HG03196 (cell line): ENCODE measurements at regions not wholly inside any gene's neighbourhood (a gene's known extent, or its start where the extent isn't known, plus 50 kb on each side); places are given as distances from the start of the nearest gene placed in this dataset.

ENCODE experiments used
- ATAC-seq: cut with Tn5 transposase; IDR thresholded peaks from one replicate; pipeline ENCODE4 v1.9.1; 2021; ENCODE audit not compliant: unreplicated experiment

- no peak for ATAC-seq
Measured at GRCh38 chr21:15149600-15150224, 84.9 kb upstream of the NRIP1 start.

- no peak for ATAC-seq
Measured at GRCh38 chr21:15151385-15152103, 86.7 kb upstream of the NRIP1 start.

- no peak for ATAC-seq
Measured at GRCh38 chr21:15152591-15152990, 87.8 kb upstream of the NRIP1 start.

GRCh38 chr21:15159382-15160020 lies 94.7 kb upstream of the NRIP1 start:
- ATAC-seq: no peak

GRCh38 chr21:15160136-15160535 lies 95.3 kb upstream of the NRIP1 start:
- ATAC-seq: no peak

- no peak for ATAC-seq
Measured at GRCh38 chr21:15162921-15163320, 98.1 kb upstream of the NRIP1 start.

- no peak for ATAC-seq
Measured at GRCh38 chr21:15164273-15164672, 99.5 kb upstream of the NRIP1 start.

GRCh38 chr21:15164678-15165303 lies 100.0 kb upstream of the NRIP1 start:
- ATAC-seq: no peak

- no peak for ATAC-seq
Measured at GRCh38 chr21:15170614-15171013, 105.8 kb upstream of the NRIP1 start.

GRCh38 chr21:15171546-15171945 lies 106.7 kb upstream of the NRIP1 start:
- no peak for ATAC-seq

- ATAC-seq: no peak
Measured at GRCh38 chr21:15172963-15173362, 108.2 kb upstream of the NRIP1 start.

- no peak for ATAC-seq
Measured at GRCh38 chr21:15174923-15175322, 110.1 kb upstream of the NRIP1 start.

GRCh38 chr21:15182731-15183130 lies 117.9 kb upstream of the NRIP1 start:
- no peak for ATAC-seq

GRCh38 chr21:15183813-15184257 lies 119.0 kb upstream of the NRIP1 start:
- ATAC-seq: no peak

GRCh38 chr21:15190412-15190811 lies 125.6 kb upstream of the NRIP1 start:
- ATAC-seq: no peak

- ATAC-seq: no peak
Measured at GRCh38 chr21:15190837-15191236, 126.0 kb upstream of the NRIP1 start.

- ATAC-seq: no peak
Measured at GRCh38 chr21:15191342-15191741, 126.5 kb upstream of the NRIP1 start.

- no peak for ATAC-seq
Measured at GRCh38 chr21:15192243-15192642, 127.4 kb upstream of the NRIP1 start.

GRCh38 chr21:15193937-15194336 lies 129.1 kb upstream of the NRIP1 start:
- ATAC-seq: no peak

GRCh38 chr21:15195104-15195503 lies 130.3 kb upstream of the NRIP1 start:
- no peak for ATAC-seq

GRCh38 chr21:15195768-15196167 lies 131.0 kb upstream of the NRIP1 start:
- no peak for ATAC-seq

GRCh38 chr21:15197696-15198095 lies 132.9 kb upstream of the NRIP1 start:
- ATAC-seq: no peak
